SK-N-SH treated with all-trans-retinoic acid at 6 μM for 48 hours (cell line): ENCODE measurements at regions not wholly inside any gene's neighbourhood (a gene's known extent, or its start where the extent isn't known, plus 50 kb on each side); places are given as distances from the start of the nearest gene placed in this dataset.
"Not testable (repeated sequence)": the region's sequence is repeated elsewhere in the genome, so short reads cannot be mapped to it uniquely, and the experiment has no call there.

ENCODE experiments used
- ATAC-seq: fragments of 200-7000 bp; cut with Tn5 transposase; 3 replicates; pipeline ENCODE4 v1.9.1; 2020; ENCODE audit warnings: mild to moderate bottlenecking, moderate library complexity
- ARNTL ChIP-seq: fragments of 450-650 bp; formaldehyde crosslinking; IDR thresholded peaks from 2 replicates; pipeline ENCODE4 v1.5.0; 2020; ENCODE audit warnings: low read depth, mild to moderate bottlenecking, moderate library complexity, borderline replicate concordance
- BACH2 ChIP-seq: fragments of 250-450 bp; sonication (Bioruptor Pico); IDR thresholded peaks from 2 replicates; pipeline ENCODE4 v1.9.0; 2021; ENCODE audit warnings: mild to moderate bottlenecking, borderline replicate concordance
- CREB5 ChIP-seq: fragments of 250-450 bp; sonication (Bioruptor Pico); IDR thresholded peaks from 2 replicates; pipeline ENCODE4 v1.5.1; 2020; ENCODE audit warnings: low read depth, mild to moderate bottlenecking, moderate library complexity
- ESRRG ChIP-seq: fragments of 250-450 bp; sonication (Bioruptor Pico); IDR thresholded peaks from 2 replicates; pipeline ENCODE4 v1.6.1; 2021; ENCODE audit warnings: mild to moderate bottlenecking
- GLIS3 ChIP-seq: fragments of 250-450 bp; sonication (Bioruptor Pico); IDR thresholded peaks from 2 replicates; pipeline ENCODE4 v1.5.0; 2020; ENCODE audit warnings: mild to moderate bottlenecking, moderate library complexity
- ISL1 ChIP-seq: fragments of 250-450 bp; sonication (Bioruptor Pico); IDR thresholded peaks from 2 replicates; pipeline ENCODE4 v2.1.2; 2022; ENCODE audit warnings: mild to moderate bottlenecking, moderate library complexity
- OSR1 ChIP-seq: fragments of 250-450 bp; sonication (Bioruptor Pico); IDR thresholded peaks from 2 replicates; pipeline ENCODE4 v1.8.0; 2022; ENCODE audit warnings: moderate library complexity, mild to moderate bottlenecking, inconsistent platforms
- PATZ1 ChIP-seq: fragments of 250-450 bp; sonication (Bioruptor Pico); IDR thresholded peaks from 2 replicates; pipeline ENCODE4 v1.8.0; 2020; ENCODE audit warnings: mild to moderate bottlenecking, moderate library complexity, borderline replicate concordance
- PPARA ChIP-seq: fragments of 250-450 bp; sonication (Bioruptor Pico); IDR thresholded peaks from 2 replicates; pipeline ENCODE4 v1.5.0; 2020; ENCODE audit warnings: mild to moderate bottlenecking, borderline replicate concordance
- RARB ChIP-seq: fragments of 250-450 bp; sonication (Bioruptor Pico); IDR thresholded peaks from 2 replicates; pipeline ENCODE4 v1.8.0; 2021; ENCODE audit warnings: mild to moderate bottlenecking, moderate library complexity
- TCF4 ChIP-seq: fragments of 250-450 bp; sonication (Bioruptor Pico); IDR thresholded peaks from 2 replicates; pipeline ENCODE4 v1.8.0; 2021; ENCODE audit warnings: mild to moderate bottlenecking, moderate library complexity, borderline replicate concordance
- TOX ChIP-seq: fragments of 250-450 bp; sonication (Bioruptor Pico); IDR thresholded peaks from 2 replicates; pipeline ENCODE4 v1.8.0; 2021; ENCODE audit warnings: mild to moderate bottlenecking, moderate library complexity, borderline replicate concordance
- TSHZ2 ChIP-seq: fragments of 250-450 bp; sonication (Bioruptor Pico); IDR thresholded peaks from 2 replicates; pipeline ENCODE4 v1.5.0; 2020; ENCODE audit warnings: mild to moderate bottlenecking, moderate library complexity
- ZC3H10 ChIP-seq: fragments of 250-450 bp; sonication (Bioruptor Pico); IDR thresholded peaks from 2 replicates; pipeline ENCODE4 v1.5.1; 2021; ENCODE audit warnings: mild to moderate bottlenecking, moderate library complexity
- ZFP3 ChIP-seq: fragments of 250-450 bp; sonication (Bioruptor Pico); IDR thresholded peaks from 2 replicates; pipeline ENCODE4 v1.5.0; 2020; ENCODE audit warnings: mild to moderate bottlenecking, moderate library complexity
- ZFP30 ChIP-seq: fragments of 450-650 bp; formaldehyde crosslinking; IDR thresholded peaks from 2 replicates; pipeline ENCODE4 v1.5.0; 2022; ENCODE audit warnings: mild to moderate bottlenecking, moderate library complexity
- ZNF565 ChIP-seq: fragments of 450-650 bp; formaldehyde crosslinking; conservative IDR thresholded peaks from 2 replicates; pipeline ENCODE4 v1.5.0; 2020; ENCODE audit warnings: low read depth, mild to moderate bottlenecking, moderate library complexity
- ZNF70 ChIP-seq: fragments of 450-650 bp; formaldehyde crosslinking; IDR thresholded peaks from 2 replicates; pipeline ENCODE4 v1.5.0; 2020; ENCODE audit warnings: mild to moderate bottlenecking, moderate library complexity
- ZNF8 ChIP-seq: fragments of 450-650 bp; formaldehyde crosslinking; IDR thresholded peaks from 2 replicates; pipeline ENCODE4 v1.5.0; 2020; ENCODE audit warnings: mild to moderate bottlenecking, moderate library complexity
- TF ChIP-seq, protein P1 (sequence below): fragments of 250-450 bp; sonication (Bioruptor Pico); IDR thresholded peaks from 2 replicates; pipeline ENCODE4 v1.8.0; 2021; ENCODE audit warnings: low read depth, mild to moderate bottlenecking, moderate library complexity, borderline replicate concordance
- TF ChIP-seq, protein P2 (sequence below): fragments of 250-450 bp; sonication (Bioruptor Pico); IDR thresholded peaks from 2 replicates; pipeline ENCODE4 v1.5.1; 2021; ENCODE audit warnings: mild to moderate bottlenecking, moderate library complexity

- TF ChIP-seq ISL1 (CRISPR knock-in tag): no peak
- no peak for TF ChIP-seq TOX (CRISPR knock-in tag)
- TF ChIP-seq ARNTL (CRISPR knock-in tag): no peak
- TF ChIP-seq ZNF70: no peak
- TF ChIP-seq, protein P1, sequence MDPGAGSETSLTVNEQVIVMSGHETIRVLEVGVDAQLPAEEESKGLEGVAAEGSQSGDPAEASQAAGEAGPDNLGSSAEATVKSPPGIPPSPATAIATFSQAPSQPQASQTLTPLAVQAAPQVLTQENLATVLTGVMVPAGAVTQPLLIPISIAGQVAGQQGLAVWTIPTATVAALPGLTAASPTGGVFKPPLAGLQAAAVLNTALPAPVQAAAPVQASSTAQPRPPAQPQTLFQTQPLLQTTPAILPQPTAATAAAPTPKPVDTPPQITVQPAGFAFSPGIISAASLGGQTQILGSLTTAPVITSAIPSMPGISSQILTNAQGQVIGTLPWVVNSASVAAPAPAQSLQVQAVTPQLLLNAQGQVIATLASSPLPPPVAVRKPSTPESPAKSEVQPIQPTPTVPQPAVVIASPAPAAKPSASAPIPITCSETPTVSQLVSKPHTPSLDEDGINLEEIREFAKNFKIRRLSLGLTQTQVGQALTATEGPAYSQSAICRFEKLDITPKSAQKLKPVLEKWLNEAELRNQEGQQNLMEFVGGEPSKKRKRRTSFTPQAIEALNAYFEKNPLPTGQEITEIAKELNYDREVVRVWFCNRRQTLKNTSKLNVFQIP (CRISPR knock-in tag): no peak
- TF ChIP-seq GLIS3 (CRISPR knock-in tag): no peak
Observed at GRCh38 chr13:48879854-48880253, 95.9 kb upstream of the FNDC3A start (continued).

DNA sequence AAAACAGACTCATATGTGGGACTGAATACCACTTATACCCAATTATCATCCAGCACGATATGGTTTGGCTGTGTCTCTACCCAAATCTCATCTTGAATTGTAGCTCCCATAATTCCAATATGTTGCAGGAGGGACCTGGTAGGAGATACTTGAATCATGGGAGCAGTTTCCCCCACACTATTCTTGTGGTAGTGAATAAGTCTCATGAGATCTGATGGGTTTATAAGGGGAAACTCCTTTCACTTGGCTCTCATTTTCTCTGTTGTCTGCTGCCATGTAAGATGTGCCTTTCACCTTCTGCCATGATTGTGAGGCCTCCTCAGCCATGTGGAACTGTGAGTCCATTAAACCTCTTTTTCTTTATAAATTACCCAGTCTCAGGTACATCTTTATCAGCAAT, 91.9 kb upstream of the FNDC3A start:
- ATAC-seq: not testable (repeated sequence)

- no peak for TF ChIP-seq ZC3H10
- no peak for TF ChIP-seq BACH2 (CRISPR knock-in tag)
- TF ChIP-seq, protein P2, sequence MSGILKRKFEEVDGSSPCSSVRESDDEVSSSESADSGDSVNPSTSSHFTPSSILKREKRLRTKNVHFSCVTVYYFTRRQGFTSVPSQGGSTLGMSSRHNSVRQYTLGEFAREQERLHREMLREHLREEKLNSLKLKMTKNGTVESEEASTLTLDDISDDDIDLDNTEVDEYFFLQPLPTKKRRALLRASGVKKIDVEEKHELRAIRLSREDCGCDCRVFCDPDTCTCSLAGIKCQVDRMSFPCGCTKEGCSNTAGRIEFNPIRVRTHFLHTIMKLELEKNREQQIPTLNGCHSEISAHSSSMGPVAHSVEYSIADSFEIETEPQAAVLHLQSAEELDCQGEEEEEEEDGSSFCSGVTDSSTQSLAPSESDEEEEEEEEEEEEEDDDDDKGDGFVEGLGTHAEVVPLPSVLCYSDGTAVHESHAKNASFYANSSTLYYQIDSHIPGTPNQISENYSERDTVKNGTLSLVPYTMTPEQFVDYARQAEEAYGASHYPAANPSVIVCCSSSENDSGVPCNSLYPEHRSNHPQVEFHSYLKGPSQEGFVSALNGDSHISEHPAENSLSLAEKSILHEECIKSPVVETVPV: no peak
- no peak for TF ChIP-seq ZFP3 (CRISPR knock-in tag)
- TF ChIP-seq, protein P1 (CRISPR knock-in tag): no peak
- no peak for TF ChIP-seq TCF4 (CRISPR knock-in tag)
- no peak for TF ChIP-seq ESRRG (CRISPR knock-in tag)
- no peak for TF ChIP-seq ZNF8 (CRISPR knock-in tag)
- TF ChIP-seq ZFP30 (CRISPR knock-in tag): no peak
- TF ChIP-seq TOX (CRISPR knock-in tag): no peak
- TF ChIP-seq CREB5: no peak
- no peak for TF ChIP-seq RARB (CRISPR knock-in tag)
- TF ChIP-seq GLIS3 (CRISPR knock-in tag): no peak
- TF ChIP-seq ZNF70: no peak
- no peak for TF ChIP-seq PPARA (CRISPR knock-in tag)
- ATAC-seq: no peak
Observed at GRCh38 chr13:48885027-48885395, 90.7 kb upstream of the FNDC3A start.

DNA sequence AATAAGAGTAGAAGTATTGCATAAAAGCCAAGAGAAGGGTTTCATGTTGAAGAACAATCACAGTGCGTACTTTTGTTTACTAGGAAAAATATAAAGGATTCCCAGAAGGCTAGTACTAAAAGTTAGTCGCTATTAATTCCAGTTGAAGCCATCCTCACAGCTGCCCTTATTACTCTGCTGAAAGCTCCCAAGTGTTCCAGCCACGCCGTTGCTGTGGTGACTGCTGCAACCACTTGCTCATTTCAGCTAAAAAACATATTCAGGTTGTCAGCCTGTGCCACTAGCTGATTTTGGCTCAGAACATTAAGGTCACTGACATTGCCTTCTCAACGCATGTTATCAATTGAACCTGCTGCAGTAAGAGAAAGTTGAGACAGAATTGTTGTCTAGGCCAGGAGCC, 87.1 kb upstream of the FNDC3A start:
- no peak for ATAC-seq
- TF ChIP-seq PATZ1 (CRISPR knock-in tag): no peak

GRCh38 chr13:48890391-48890790, 85.3 kb upstream of the FNDC3A start:
- TF ChIP-seq ZFP30 (CRISPR knock-in tag) (no peak), PATZ1 (CRISPR knock-in tag) (no peak), ZNF70 (no peak), RARB (CRISPR knock-in tag) (no peak), ZNF565 (CRISPR knock-in tag) (no peak), ISL1 (CRISPR knock-in tag) (no peak), ESRRG (CRISPR knock-in tag) (no peak), TOX (CRISPR knock-in tag) (no peak), ZC3H10 (no peak), TCF4 (CRISPR knock-in tag) (no peak), OSR1 (CRISPR knock-in tag) (no peak), BACH2 (CRISPR knock-in tag) (no peak), GLIS3 (CRISPR knock-in tag) (no peak), TSHZ2 (no peak), ZNF8 (CRISPR knock-in tag) (no peak)
- ATAC-seq: no peak
